HCT116 (cell line): ENCODE measurements at regions not wholly inside any gene's neighbourhood (a gene's known extent, or its start where the extent isn't known, plus 50 kb on each side); places are given as distances from the start of the nearest gene placed in this dataset.

ENCODE experiments used
- ATAC-seq: fragments of 200-7000 bp; cut with Tn5 transposase; 2 replicates; pipeline ENCODE4 v1.9.1; 2020; ENCODE audit warnings: mild to moderate bottlenecking, moderate library complexity
- BruUV-seq: library from RNA; stranded (reverse); fragments of 400-500 nt; replicated peaks from 2 replicates; lab custom pipeline; 2021; lab: Mats Ljungman, UMichigan
- CTCF ChIA-PET: fragments of 300-600 bp; sonication (Branson Sonifier 250); formaldehyde crosslinking; loops from one replicate; lab custom pipeline; 2021; ENCODE audit warnings: antibody characterized with exemption; lab: Charles Lee
- POLR2A ChIA-PET: fragments of 300-600, 350-600 bp; sonication (Branson Sonifier 250); formaldehyde crosslinking; loops from one replicate; lab custom pipeline; 2021; ENCODE audit warnings: antibody characterized with exemption; lab: Charles Lee
- RAD21 ChIA-PET, 2 experiments: fragments of 300-600 bp; sonication (Branson Sonifier 250); formaldehyde crosslinking; loops; one replicate each; lab custom pipeline; 2023; ENCODE audit warnings: low total read pairs in 2 of 2; ENCODE audit not compliant: uncharacterized antibody in 2 of 2, unreplicated experiment in 2 of 2, low non-redundant PET in 1 of 2; lab: Charles Lee
- DNase-seq: peaks from one replicate; pipeline ENCODE4 v3.0.0-alpha.2; 2010; ENCODE audit warnings: low read depth, low spot score
- H2AFZ ChIP-seq: fragments of 200-600 bp; shearing (Covaris generic), sonication (generic); 2 replicates; pipeline ENCODE4 v1.6.1; 2017; ENCODE audit warnings: low read depth, mixed run types, mixed read lengths, antibody characterized with exemption, low read length; ENCODE audit not compliant: poor library complexity, severe bottlenecking
- H3K27ac ChIP-seq: 2 replicates; pipeline ENCODE4 v1.5.1; 2012; ENCODE audit warnings: low read depth, low read length
- H3K27me3 ChIP-seq: fragments of 200-600 bp; sonication (generic); 2 replicates; pipeline ENCODE4 v1.6.1; 2016; ENCODE audit warnings: mixed run types, low read length, mixed read lengths; ENCODE audit not compliant: insufficient read depth
- H3K36me3 ChIP-seq, 2 experiments: fragments of 200-500 bp in 1 of 2; fragments of 200-600 bp in 1 of 2; sonication (Bioruptor generic) in 1 of 2; sonication (generic) in 1 of 2; 2 replicates each; pipeline versions ENCODE4 v1.5.1 to v1.6.1; 2014 to 2016; ENCODE audit warnings: low read length in 2 of 2, inconsistent platforms in 1 of 2, mixed read lengths in 1 of 2, mixed run types in 1 of 2; ENCODE audit not compliant: insufficient read depth in 2 of 2, control insufficient read depth in 1 of 2
- H3K4me1 ChIP-seq, 2 experiments: fragments of 200-600 bp in 1 of 2; sonication (generic) in 1 of 2; 2 replicates each; pipeline versions ENCODE4 v1.5.1 to v1.6.1; 2012 to 2017; ENCODE audit warnings: low read length in 2 of 2, inconsistent platforms in 1 of 2, mild to moderate bottlenecking in 1 of 2, mixed read lengths in 1 of 2, mixed run types in 1 of 2, moderate library complexity in 1 of 2; ENCODE audit not compliant: insufficient read depth in 2 of 2, control insufficient read depth in 1 of 2
- H3K4me2 ChIP-seq: fragments of 200-600 bp; sonication (generic); 2 replicates; pipeline ENCODE4 v1.6.1; 2017; ENCODE audit warnings: mixed run types, low read length, mixed read lengths
- H3K4me3 ChIP-seq, 2 experiments: fragments of 200-600 bp in 1 of 2; sonication (generic) in 1 of 2; replicated peaks in 1 of 2; 2 replicates each; pipeline ENCODE4 v1.5.1; 2011 to 2016; ENCODE audit warnings: low read length in 2 of 2, control low read depth in 1 of 2, low read depth in 1 of 2, mild to moderate bottlenecking in 1 of 2, mixed read lengths in 1 of 2, mixed run types in 1 of 2
- H3K79me2 ChIP-seq: fragments of 200-600 bp; sonication (generic); 2 replicates; pipeline ENCODE4 v1.6.1; 2017; ENCODE audit warnings: mild to moderate bottlenecking, mixed run types, low read length, moderate library complexity, mixed read lengths; ENCODE audit not compliant: insufficient read depth
- H3K9ac ChIP-seq: fragments of 200-600 bp; sonication (generic); 2 replicates; pipeline ENCODE4 v1.6.1; 2016; ENCODE audit warnings: low read length, mixed read lengths
- H3K9me2 ChIP-seq: fragments of 200-600 bp; sonication (generic), shearing (Covaris generic); 2 replicates; pipeline ENCODE4 v1.6.1; 2017; ENCODE audit warnings: mixed run types, mild to moderate bottlenecking, moderate library complexity; ENCODE audit not compliant: insufficient read depth
- H3K9me3 ChIP-seq, 2 experiments: fragments of 200-500 bp in 1 of 2; fragments of 200-600 bp in 1 of 2; sonication (Bioruptor generic) in 1 of 2; sonication (generic) in 1 of 2; 2 replicates each; pipeline ENCODE4 v1.6.1; 2014 to 2017; ENCODE audit warnings: low read length in 2 of 2, mixed read lengths in 2 of 2, inconsistent platforms in 1 of 2, low read depth in 1 of 2, mild to moderate bottlenecking in 1 of 2, mixed run types in 1 of 2, moderate library complexity in 1 of 2; ENCODE audit not compliant: control insufficient read depth in 1 of 2, insufficient read depth in 1 of 2
- H4K20me1 ChIP-seq: fragments of 200-600 bp; sonication (generic), shearing (Covaris generic); 2 replicates; pipeline ENCODE4 v1.6.1; 2017; ENCODE audit warnings: mixed run types, mild to moderate bottlenecking, moderate library complexity; ENCODE audit not compliant: insufficient read depth
- ATF3 ChIP-seq: IDR thresholded peaks from 2 replicates; pipeline ENCODE4 v1.6.1; 2012
- CBX3 ChIP-seq: IDR thresholded peaks from 2 replicates; pipeline ENCODE4 v1.6.1; 2012; ENCODE audit warnings: low read depth
- CEBPB ChIP-seq: IDR thresholded peaks from 2 replicates; pipeline ENCODE4 v1.6.1; 2012; ENCODE audit warnings: low read depth
- CTCF ChIP-seq, 3 experiments: fragments of 200-600 bp in 1 of 3; sonication (generic) in 1 of 3; IDR thresholded peaks in 2 of 3; conservative IDR thresholded peaks in 1 of 3; 2 replicates each; pipeline ENCODE4 v1.5.1; 2012 to 2017; ENCODE audit warnings: low read depth in 2 of 3, low read length in 2 of 3, antibody characterized with exemption in 1 of 3, borderline replicate concordance in 1 of 3, control low read depth in 1 of 3, mild to moderate bottlenecking in 1 of 3, mixed read lengths in 1 of 3, mixed run types in 1 of 3, moderate library complexity in 1 of 3; ENCODE audit not compliant: insufficient read depth in 1 of 3
- EGR1 ChIP-seq: IDR thresholded peaks from 2 replicates; pipeline ENCODE4 v1.6.1; 2012; ENCODE audit warnings: low read depth
- EZH2 ChIP-seq: fragments of 200-600 bp; sonication (generic); IDR thresholded peaks from 2 replicates; pipeline ENCODE4 v1.6.1; 2017; ENCODE audit warnings: antibody characterized with exemption, mixed run types
- EZH2phosphoT487 ChIP-seq: fragments of 200-600 bp; IDR thresholded peaks from 2 replicates; pipeline ENCODE4 v1.6.1; 2018; ENCODE audit warnings: antibody characterized with exemption, borderline replicate concordance
- POLR2AphosphoS5 ChIP-seq: IDR thresholded peaks from 2 replicates; pipeline ENCODE4 v1.6.1; 2011; ENCODE audit warnings: mild to moderate bottlenecking, low read depth, low read length, moderate library complexity
- SIN3A ChIP-seq: IDR thresholded peaks from 2 replicates; pipeline ENCODE4 v1.6.1; 2012; ENCODE audit warnings: low read depth
- SP1 ChIP-seq: IDR thresholded peaks from 2 replicates; pipeline ENCODE4 v1.6.1; 2012; ENCODE audit warnings: low read depth
- ZFX ChIP-seq: fragments of 450-650 bp; IDR thresholded peaks from 2 replicates; pipeline ENCODE4 v1.6.1; 2017
- intact Hi-C: fragments of 100-400 bp; cut with micrococcal nuclease; formaldehyde crosslinking; loops from 2 replicates; pipeline ENCODE4 v1.10.0; 2022

- Histone ChIP-seq H2AFZ (no peak overlapping the region), H3K27ac (peak overlapping the region; percentile 59), H3K4me1 (peaks cover 45 to 56% of the 10 kb centered on the region in 2 experiments), H4K20me1 (no peaks in the 10 kb centered on the region), H3K79me2 (no peaks in the 10 kb centered on the region), H3K9me3 (no peaks in the 10 kb centered on the region), H3K36me3 (no peaks in the 10 kb centered on the region), H3K27me3 (no peaks in the 10 kb centered on the region), H3K4me3 (peak overlapping the region in 1 of 2 experiments; percentile 18; a peak in 1 of 4 replicates), H3K9ac (peak overlapping the region; percentile 18; the same call in 1 of the 2 replicates), H3K4me2 (peak overlapping the region; percentile 44), H3K9me2 (no peaks in the 10 kb centered on the region)
- ChIA-PET CTCF (no interaction called here), POLR2A (no interaction called here), RAD21 (no interaction called here)
- no TSS peak for BruUV-seq
- TF ChIP-seq ZFX (no peak), EZH2phosphoT487 (no peak), ATF3 (no peak), CEBPB (no peak), EZH2 (no peak), SIN3A (no peak), CTCF (IDR thresholded peaks at IDR 0.05 in 2 of 3, conservative IDR thresholded peaks at IDR 0.05 in 1 of 3; ENCODE audit: borderline replicate concordance in 1 of 3, insufficient read depth in 1 of 3, low read depth in 2 of 3, low read length in 2 of 3) (no peak), POLR2AphosphoS5 (no peak), EGR1 (no peak), SP1 (no peak), CBX3 (no peak)
- no peak for DNase-seq
- ATAC-seq, result no peak
- intact Hi-C loops, result loop anchor here (5.0 to 10.0 kb wide), 2 partner anchors 187 to 355 kb away; no protein-coding TSS in a partner anchor
These were observed 194.6 kb downstream of the NRIP1 start for GRCh38 chr21:14869984-14870852.
